Smooth muscle cell (in vitro differentiated cells): ENCODE measurements at regions not wholly inside any gene's neighbourhood (a gene's known extent, or its start where the extent isn't known, plus 50 kb on each side); places are given as distances from the start of the nearest gene placed in this dataset.

Source experiments
- DNase-seq: peaks from one replicate; lab custom pipeline; 2025; ENCODE audit not compliant: unreplicated experiment; lab: John Stamatoyannopoulos, UW
- H2AFZ ChIP-seq: fragments of 200-600 bp; sonication (generic); 2 replicates; pipeline ENCODE4 v1.6.0; 2016; ENCODE audit warnings: antibody characterized with exemption, low read depth, mild to moderate bottlenecking
- H3F3A ChIP-seq: fragments of 200-600 bp; sonication (generic); 2 replicates; pipeline ENCODE4 v1.6.0; 2017; ENCODE audit warnings: antibody characterized with exemption, low read depth
- H3K27ac ChIP-seq: fragments of 200-600 bp; sonication (generic); 2 replicates; pipeline ENCODE4 v1.5.1; 2016; ENCODE audit warnings: low read depth, mild to moderate bottlenecking
- H3K27me3 ChIP-seq: fragments of 200-600 bp; sonication (generic); 2 replicates; pipeline ENCODE4 v1.6.1; 2016; ENCODE audit warnings: low read depth, mild to moderate bottlenecking
- H3K36me3 ChIP-seq: fragments of 200-600 bp; sonication (generic); 2 replicates; pipeline ENCODE4 v1.5.1; 2016; ENCODE audit warnings: low read depth
- H3K4me1 ChIP-seq: fragments of 200-600 bp; sonication (generic); 2 replicates; pipeline ENCODE4 v1.5.1; 2016; ENCODE audit warnings: low read depth
- H3K4me2 ChIP-seq: fragments of 200-600 bp; sonication (generic); 2 replicates; pipeline ENCODE4 v1.6.0; 2016; ENCODE audit warnings: mild to moderate bottlenecking
- H3K4me3 ChIP-seq: fragments of 200-600 bp; sonication (generic); 2 replicates; pipeline ENCODE4 v1.5.1; 2016; ENCODE audit warnings: mild to moderate bottlenecking
- H3K79me2 ChIP-seq: fragments of 200-600 bp; sonication (generic); 2 replicates; pipeline ENCODE4 v1.6.0; 2016; ENCODE audit warnings: low read depth, mild to moderate bottlenecking
- H3K9ac ChIP-seq: fragments of 200-600 bp; sonication (generic); 2 replicates; pipeline ENCODE4 v1.6.0; 2016; ENCODE audit warnings: low read depth
- H3K9me3 ChIP-seq: fragments of 200-600 bp; sonication (generic); replicated peaks from 2 replicates; pipeline ENCODE4 v1.5.1; 2016; ENCODE audit warnings: low read depth
- H4K20me1 ChIP-seq: fragments of 200-600 bp; sonication (generic); 2 replicates; pipeline ENCODE4 v1.6.0; 2016; ENCODE audit warnings: low read depth
- WGBS: methylation state at CpG from one replicate; pipeline ENCODE4 v1.1.7; 2016; ENCODE audit warnings: low lambda C conversion rate; 5-methylcytosine and 5-hydroxymethylcytosine counted together
- TF ChIP-seq, protein P1 (sequence below): fragments of 200-600 bp; sonication (generic); IDR thresholded peaks from 2 replicates; pipeline ENCODE4 v1.5.1; 2017; ENCODE audit warnings: borderline replicate concordance, mild to moderate bottlenecking, antibody characterized with exemption; ENCODE audit not compliant: insufficient read depth, poor library complexity, severe bottlenecking

GRCh38 chr18:4906856-4907255, 290.2 kb downstream of the AKAIN1 start:
- H3K36me3 ChIP-seq = no peaks in the 10 kb centered on the region
- no peak overlapping the region for H3K9ac ChIP-seq
- no peaks in the 10 kb centered on the region for H3K27me3 ChIP-seq
- WGBS = 88% methylated on average over 3 of the region's 3 CpGs
- no peak for DNase-seq
- no peaks in the 10 kb centered on the region for H3K9me3 ChIP-seq
- H3K4me3 ChIP-seq = no peak overlapping the region
- H3K4me2 ChIP-seq = no peak overlapping the region
- no peak overlapping the region for H2AFZ ChIP-seq
- H3K27ac ChIP-seq = no peak overlapping the region
- TF ChIP-seq, protein P1, sequence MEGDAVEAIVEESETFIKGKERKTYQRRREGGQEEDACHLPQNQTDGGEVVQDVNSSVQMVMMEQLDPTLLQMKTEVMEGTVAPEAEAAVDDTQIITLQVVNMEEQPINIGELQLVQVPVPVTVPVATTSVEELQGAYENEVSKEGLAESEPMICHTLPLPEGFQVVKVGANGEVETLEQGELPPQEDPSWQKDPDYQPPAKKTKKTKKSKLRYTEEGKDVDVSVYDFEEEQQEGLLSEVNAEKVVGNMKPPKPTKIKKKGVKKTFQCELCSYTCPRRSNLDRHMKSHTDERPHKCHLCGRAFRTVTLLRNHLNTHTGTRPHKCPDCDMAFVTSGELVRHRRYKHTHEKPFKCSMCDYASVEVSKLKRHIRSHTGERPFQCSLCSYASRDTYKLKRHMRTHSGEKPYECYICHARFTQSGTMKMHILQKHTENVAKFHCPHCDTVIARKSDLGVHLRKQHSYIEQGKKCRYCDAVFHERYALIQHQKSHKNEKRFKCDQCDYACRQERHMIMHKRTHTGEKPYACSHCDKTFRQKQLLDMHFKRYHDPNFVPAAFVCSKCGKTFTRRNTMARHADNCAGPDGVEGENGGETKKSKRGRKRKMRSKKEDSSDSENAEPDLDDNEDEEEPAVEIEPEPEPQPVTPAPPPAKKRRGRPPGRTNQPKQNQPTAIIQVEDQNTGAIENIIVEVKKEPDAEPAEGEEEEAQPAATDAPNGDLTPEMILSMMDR = no peak
- no peaks in the 10 kb centered on the region for H3F3A ChIP-seq
- no peaks in the 10 kb centered on the region for H4K20me1 ChIP-seq
- peaks cover 10% of the 10 kb centered on the region for H3K4me1 ChIP-seq
- H3K79me2 ChIP-seq = no peaks in the 10 kb centered on the region

DNA sequence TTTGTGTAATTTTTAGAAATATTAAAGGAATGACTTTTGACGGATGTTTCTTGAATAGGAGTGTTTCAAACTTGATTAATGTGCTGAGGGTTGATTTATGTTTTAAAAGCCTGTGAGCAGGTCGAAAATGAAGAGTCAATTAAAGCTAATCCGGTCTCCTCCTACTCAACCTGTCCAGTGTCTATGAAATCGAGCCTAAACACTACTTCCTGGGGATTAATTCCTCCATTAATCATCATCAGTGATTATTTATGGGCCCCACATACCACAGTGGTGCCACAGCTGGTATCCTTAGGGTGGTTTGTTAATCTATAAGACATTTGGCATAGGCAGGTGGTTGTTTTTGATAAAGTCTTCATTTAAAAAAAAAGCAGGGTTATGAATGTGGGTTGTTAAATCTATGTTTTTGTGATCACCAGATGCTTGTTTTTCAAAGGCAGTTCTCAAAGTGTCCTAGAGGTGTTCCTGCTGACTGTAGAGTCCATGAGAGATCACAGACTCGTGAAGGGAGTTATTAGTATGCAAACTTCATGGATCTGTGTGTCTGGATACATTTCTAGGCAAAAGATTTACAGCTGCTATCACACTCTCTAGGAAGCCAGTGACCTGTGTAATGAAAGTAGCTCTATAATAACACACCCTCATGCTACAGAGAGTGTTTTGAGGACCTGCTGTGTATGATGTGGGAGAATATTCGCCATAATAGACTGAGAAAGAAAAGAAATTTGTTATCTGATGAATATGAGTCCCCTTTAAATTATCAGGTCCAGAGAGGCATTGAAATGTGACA, 308.6 kb downstream of the AKAIN1 start:
- Histone ChIP-seq H3F3A (no peaks in the 10 kb centered on the region), H3K4me3 (no peak overlapping the region), H3K27me3 (no peaks in the 10 kb centered on the region), H2AFZ (no peak overlapping the region), H4K20me1 (no peaks in the 10 kb centered on the region), H3K36me3 (no peaks in the 10 kb centered on the region), H3K9me3 (no peaks in the 10 kb centered on the region), H3K79me2 (no peaks in the 10 kb centered on the region), H3K9ac (no peak overlapping the region), H3K27ac (no peak overlapping the region), H3K4me1 (no peaks in the 10 kb centered on the region), H3K4me2 (no peak overlapping the region)
- TF ChIP-seq, protein P1 = no peak
- WGBS = 74% methylated on average over 6 of the region's 6 CpGs
- DNase-seq = no peak

DNA sequence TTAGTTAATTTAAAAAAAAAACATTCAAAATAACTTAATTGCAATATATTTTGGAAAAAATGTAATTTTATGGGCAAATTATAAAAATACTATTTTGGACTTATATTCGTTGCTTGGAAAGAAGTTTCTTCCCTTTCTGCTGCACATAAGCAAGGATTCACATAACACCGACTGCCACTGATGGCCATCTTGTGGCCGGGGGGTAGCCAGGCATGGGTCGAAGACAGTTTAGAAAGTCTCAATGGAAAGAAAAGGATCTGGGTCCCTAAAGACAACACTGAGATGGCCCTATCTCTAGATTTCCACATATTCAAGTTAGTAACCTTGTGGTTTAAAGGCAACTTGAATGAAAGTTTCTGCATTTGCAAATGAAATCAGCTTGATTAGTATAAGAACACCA, 318.6 kb downstream of the AKAIN1 start:
- Histone ChIP-seq H3K4me2 (no peak overlapping the region), H3K79me2 (no peaks in the 10 kb centered on the region), H3K36me3 (no peaks in the 10 kb centered on the region), H2AFZ (no peak overlapping the region), H3K27ac (no peak overlapping the region), H4K20me1 (no peaks in the 10 kb centered on the region), H3K9ac (no peak overlapping the region), H3F3A (no peaks in the 10 kb centered on the region), H3K9me3 (no peaks in the 10 kb centered on the region), H3K27me3 (no peaks in the 10 kb centered on the region), H3K4me1 (no peaks in the 10 kb centered on the region), H3K4me3 (no peak overlapping the region)
- 77% methylated on average over 4 of the region's 4 CpGs for WGBS
- DNase-seq = no peak
- TF ChIP-seq, protein P1 = no peak

DNA sequence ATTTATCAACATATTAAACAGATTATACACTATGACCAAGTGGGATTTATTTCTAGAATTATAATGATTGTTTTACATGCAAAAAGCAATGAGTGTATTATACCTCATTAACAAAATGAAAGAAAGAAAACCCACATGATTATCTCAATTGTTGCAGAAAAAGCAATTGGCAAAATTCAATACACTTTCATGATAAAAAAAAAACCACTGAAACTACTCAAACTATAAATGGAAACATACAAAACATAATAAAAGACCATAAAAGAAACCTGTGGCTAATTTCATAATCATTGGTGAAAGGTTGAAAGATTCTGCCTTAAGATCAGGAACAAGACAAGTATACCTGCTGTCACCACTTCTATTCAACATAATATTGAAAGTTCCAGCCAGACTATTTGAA, 325.9 kb downstream of the AKAIN1 start:
- no peaks in the 10 kb centered on the region for H3K27me3 ChIP-seq
- no peaks in the 10 kb centered on the region for H3K9me3 ChIP-seq
- peaks cover 9% of the 10 kb centered on the region for H3K4me1 ChIP-seq
- H4K20me1 ChIP-seq = no peaks in the 10 kb centered on the region
- H3K9ac ChIP-seq = no peak overlapping the region
- H3K4me2 ChIP-seq = no peak overlapping the region
- DNase-seq = no peak
- TF ChIP-seq, protein P1 = no peak
- H3K4me3 ChIP-seq = no peak overlapping the region
- H3K27ac ChIP-seq = no peak overlapping the region
- no peaks in the 10 kb centered on the region for H3K79me2 ChIP-seq
- H2AFZ ChIP-seq = no peak overlapping the region
- H3F3A ChIP-seq = no peaks in the 10 kb centered on the region
- no peaks in the 10 kb centered on the region for H3K36me3 ChIP-seq
